ENCODE measurements at regions not wholly inside any gene's neighbourhood (a gene's known extent, or its start where the extent isn't known, plus 50 kb on each side); places are given as distances from the start of the nearest gene placed in this dataset.

DNA sequence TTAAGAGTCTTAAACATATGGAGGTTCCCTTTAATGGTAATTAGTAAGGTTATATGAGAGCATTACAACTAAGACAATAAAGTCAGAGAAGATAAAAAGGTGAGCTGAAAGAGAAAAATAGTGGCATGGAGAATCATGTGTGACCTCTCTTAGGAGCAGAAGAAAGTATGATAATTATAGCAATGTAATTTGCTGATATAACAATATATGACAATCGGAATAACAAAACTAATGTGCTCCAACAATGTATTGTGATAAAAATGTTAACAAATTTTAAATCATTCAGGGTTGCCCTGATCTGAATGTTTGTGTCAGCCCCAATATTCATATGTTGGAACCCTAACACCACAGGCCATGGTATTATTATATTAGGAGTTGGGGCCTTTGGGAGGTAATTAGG, 269.6 kb upstream of the PPFIA2 start:
- TF ChIP-seq, protein P1, sequence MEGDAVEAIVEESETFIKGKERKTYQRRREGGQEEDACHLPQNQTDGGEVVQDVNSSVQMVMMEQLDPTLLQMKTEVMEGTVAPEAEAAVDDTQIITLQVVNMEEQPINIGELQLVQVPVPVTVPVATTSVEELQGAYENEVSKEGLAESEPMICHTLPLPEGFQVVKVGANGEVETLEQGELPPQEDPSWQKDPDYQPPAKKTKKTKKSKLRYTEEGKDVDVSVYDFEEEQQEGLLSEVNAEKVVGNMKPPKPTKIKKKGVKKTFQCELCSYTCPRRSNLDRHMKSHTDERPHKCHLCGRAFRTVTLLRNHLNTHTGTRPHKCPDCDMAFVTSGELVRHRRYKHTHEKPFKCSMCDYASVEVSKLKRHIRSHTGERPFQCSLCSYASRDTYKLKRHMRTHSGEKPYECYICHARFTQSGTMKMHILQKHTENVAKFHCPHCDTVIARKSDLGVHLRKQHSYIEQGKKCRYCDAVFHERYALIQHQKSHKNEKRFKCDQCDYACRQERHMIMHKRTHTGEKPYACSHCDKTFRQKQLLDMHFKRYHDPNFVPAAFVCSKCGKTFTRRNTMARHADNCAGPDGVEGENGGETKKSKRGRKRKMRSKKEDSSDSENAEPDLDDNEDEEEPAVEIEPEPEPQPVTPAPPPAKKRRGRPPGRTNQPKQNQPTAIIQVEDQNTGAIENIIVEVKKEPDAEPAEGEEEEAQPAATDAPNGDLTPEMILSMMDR (IDR thresholded peaks at IDR 0.05; ENCODE audit: low read depth, low read length), result no peak
- TF ChIP-seq EZH2phosphoT487 (IDR thresholded peaks at IDR 0.05; ENCODE audit: low read depth), result no peak
